Skeletal muscle tissue (tissue), 3 donors: ENCODE measurements at regions not wholly inside any gene's neighbourhood (a gene's known extent, or its start where the extent isn't known, plus 50 kb on each side); places are given as distances from the start of the nearest gene placed in this dataset.

Source experiments
- H3K27ac ChIP-seq: one replicate; pipeline ENCODE4 v1.7.0; 2013; ENCODE audit warnings: mild to moderate bottlenecking, low read depth, low read length, inconsistent platforms
- H3K27me3 ChIP-seq, 3 donors: one replicate each; pipeline ENCODE4 v1.7.0; 2013; ENCODE audit warnings: low read length in 3 of 3; ENCODE audit not compliant: control insufficient read depth in 3 of 3, insufficient read depth in 3 of 3
- H3K36me3 ChIP-seq, 3 donors: one replicate each; pipeline ENCODE4 v1.7.0; 2013; ENCODE audit warnings: low read length in 3 of 3; ENCODE audit not compliant: control insufficient read depth in 3 of 3, insufficient read depth in 3 of 3
- H3K4me1 ChIP-seq, 3 donors: one replicate each; pipeline ENCODE4 v1.7.0; 2013; ENCODE audit warnings: low read length in 3 of 3, mild to moderate bottlenecking in 3 of 3; ENCODE audit not compliant: control insufficient read depth in 3 of 3, insufficient read depth in 3 of 3
- H3K4me3 ChIP-seq, 3 donors: one replicate each; pipeline ENCODE4 v1.7.0; 2013; ENCODE audit warnings: low read length in 3 of 3
- H3K9ac ChIP-seq, 3 donors: one replicate each; pipeline ENCODE4 v1.7.0; 2013; ENCODE audit warnings: low read length in 3 of 3, mild to moderate bottlenecking in 3 of 3, moderate library complexity in 2 of 3, low read depth in 1 of 3
- H3K9me3 ChIP-seq, 3 donors: one replicate each; pipeline ENCODE4 v1.7.0; 2013; ENCODE audit warnings: low read length in 3 of 3; ENCODE audit not compliant: control insufficient read depth in 3 of 3
- donor health status: Osteomylitis.

DNA sequence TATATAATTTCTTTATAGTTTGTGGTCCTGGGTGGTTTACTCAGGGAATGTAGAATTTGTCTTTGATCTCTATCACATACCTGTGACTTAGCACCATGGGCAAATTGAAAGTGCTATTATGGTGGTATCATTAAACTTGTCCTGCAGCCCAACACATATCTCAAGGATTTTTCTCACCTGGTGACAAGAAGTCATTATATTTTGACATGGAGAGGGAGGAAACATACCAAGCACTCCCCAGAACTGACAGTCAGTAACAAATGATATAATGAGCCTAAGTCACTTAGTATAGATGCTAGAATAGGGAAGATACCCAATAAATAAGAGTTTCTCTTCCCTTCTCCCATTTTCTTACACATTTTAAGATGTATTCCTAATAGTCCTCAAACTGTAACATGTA lies 805.5 kb upstream of the KIF2B start:
- H3K9ac ChIP-seq, result no peak overlapping the region
- H3K4me1 ChIP-seq, result no peaks in the 10 kb centered on the region
- no peak overlapping the region for H3K4me3 ChIP-seq
- H3K27me3 ChIP-seq, result no peaks in the 10 kb centered on the region
- H3K36me3 ChIP-seq, result no peaks in the 10 kb centered on the region
- no peak overlapping the region for H3K27ac ChIP-seq
- H3K9me3 ChIP-seq, result no peaks in the 10 kb centered on the region

GRCh38 chr17:53016085-53016484 lies 806.6 kb upstream of the KIF2B start:
- no peak overlapping the region for H3K4me3 ChIP-seq
- no peaks in the 10 kb centered on the region for H3K27me3 ChIP-seq
- H3K36me3 ChIP-seq, result no peaks in the 10 kb centered on the region
- H3K9me3 ChIP-seq, result no peaks in the 10 kb centered on the region
- H3K9ac ChIP-seq, result no peak overlapping the region
- no peak overlapping the region for H3K27ac ChIP-seq
- H3K4me1 ChIP-seq, result no peaks in the 10 kb centered on the region

DNA sequence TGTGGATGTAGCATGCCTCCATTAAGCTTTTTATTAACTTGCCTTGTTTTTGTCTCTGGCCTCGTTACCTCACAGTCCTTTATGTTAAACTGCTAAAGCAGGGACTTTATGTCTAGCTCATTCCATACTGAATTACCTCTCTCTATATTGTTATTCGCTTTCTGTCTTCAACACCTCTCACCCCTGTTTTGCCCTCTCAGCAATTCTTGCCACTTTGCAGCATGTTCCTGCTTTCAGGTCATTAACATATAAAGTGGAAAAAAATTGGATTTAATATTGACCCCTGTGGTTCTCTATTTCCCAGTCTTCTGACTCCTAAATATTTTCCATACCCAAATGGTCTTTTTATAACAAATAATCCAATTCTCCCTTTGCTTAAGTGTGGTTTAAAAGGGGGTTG lies 810.4 kb upstream of the KIF2B start:
- Histone ChIP-seq H3K4me1 (no peaks in the 10 kb centered on the region), H3K4me3 (no peak overlapping the region), H3K27ac (no peak overlapping the region), H3K27me3 (no peaks in the 10 kb centered on the region), H3K9ac (no peak overlapping the region), H3K36me3 (no peaks in the 10 kb centered on the region), H3K9me3 (no peaks in the 10 kb centered on the region)

DNA sequence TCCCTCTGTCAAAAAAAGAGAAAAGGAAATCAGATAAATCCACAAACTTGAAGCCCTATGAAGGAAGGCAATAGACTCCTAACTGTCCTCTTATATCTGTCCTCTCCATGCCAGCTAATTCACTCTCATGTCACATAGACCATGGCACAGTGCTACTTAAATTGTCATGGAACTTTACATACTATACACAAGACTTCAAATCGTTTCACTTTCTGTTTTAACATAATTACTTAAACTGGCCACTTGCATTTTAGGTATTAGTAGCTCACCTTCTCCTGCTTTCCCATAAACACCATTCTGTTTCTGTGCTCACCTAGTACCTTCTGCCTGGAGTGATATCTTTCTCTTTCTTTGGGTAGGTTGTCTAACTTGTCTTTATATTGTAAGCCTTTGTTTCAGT lies 816.7 kb upstream of the KIF2B start:
- Histone ChIP-seq H3K9me3 (no peaks in the 10 kb centered on the region), H3K27me3 (no peaks in the 10 kb centered on the region), H3K27ac (no peak overlapping the region), H3K4me3 (no peak overlapping the region), H3K36me3 (no peaks in the 10 kb centered on the region), H3K9ac (no peak overlapping the region), H3K4me1 (no peaks in the 10 kb centered on the region)

- H3K4me3 ChIP-seq, result no peak overlapping the region
- no peaks in the 10 kb centered on the region for H3K4me1 ChIP-seq
- H3K36me3 ChIP-seq, result no peaks in the 10 kb centered on the region
- no peak overlapping the region for H3K9ac ChIP-seq
- no peaks in the 10 kb centered on the region for H3K9me3 ChIP-seq
- H3K27ac ChIP-seq, result no peak overlapping the region
- H3K27me3 ChIP-seq, result no peaks in the 10 kb centered on the region
Measured at GRCh38 chr17:53004902-53005301, 817.8 kb upstream of the KIF2B start.

DNA sequence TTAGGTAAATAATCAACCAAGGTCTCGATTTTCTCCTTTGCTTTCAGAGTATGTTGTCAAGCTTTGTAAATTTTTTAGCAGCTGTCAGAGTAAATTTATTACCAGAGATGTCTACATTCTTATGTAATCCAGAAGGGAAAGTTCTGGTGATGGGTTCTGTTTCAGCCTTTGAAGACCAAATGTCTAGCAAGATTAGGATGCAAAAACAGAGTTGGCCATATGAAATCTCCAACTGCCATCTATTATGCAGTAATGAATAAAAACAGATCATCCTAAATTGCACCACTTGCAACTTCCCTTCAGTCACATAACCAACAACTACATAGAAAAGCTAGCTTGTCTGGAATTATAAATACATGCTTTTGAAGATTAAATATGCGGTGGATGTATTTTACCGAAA lies 826.8 kb upstream of the KIF2B start:
- H3K27ac ChIP-seq, result no peak overlapping the region
- H3K9ac ChIP-seq, result no peak overlapping the region
- H3K4me3 ChIP-seq, result no peak overlapping the region
- no peaks in the 10 kb centered on the region for H3K9me3 ChIP-seq
- H3K27me3 ChIP-seq, result no peaks in the 10 kb centered on the region
- no peaks in the 10 kb centered on the region for H3K4me1 ChIP-seq
- no peaks in the 10 kb centered on the region for H3K36me3 ChIP-seq

- no peak overlapping the region for H3K4me3 ChIP-seq
- H3K9me3 ChIP-seq, result no peaks in the 10 kb centered on the region
- no peak overlapping the region for H3K27ac ChIP-seq
- H3K27me3 ChIP-seq, result no peaks in the 10 kb centered on the region
- H3K36me3 ChIP-seq, result no peaks in the 10 kb centered on the region
- no peak overlapping the region for H3K9ac ChIP-seq
- H3K4me1 ChIP-seq, result no peaks in the 10 kb centered on the region
Measured at GRCh38 chr17:52995147-52995546, 827.6 kb upstream of the KIF2B start.

- Histone ChIP-seq H3K4me3 (no peak overlapping the region), H3K9ac (no peak overlapping the region), H3K27me3 (no peaks in the 10 kb centered on the region), H3K4me1 (no peaks in the 10 kb centered on the region), H3K27ac (no peak overlapping the region), H3K36me3 (no peaks in the 10 kb centered on the region), H3K9me3 (no peaks in the 10 kb centered on the region)
Measured at GRCh38 chr17:52986056-52986662, 827.6 kb upstream of the CA10 start.

DNA sequence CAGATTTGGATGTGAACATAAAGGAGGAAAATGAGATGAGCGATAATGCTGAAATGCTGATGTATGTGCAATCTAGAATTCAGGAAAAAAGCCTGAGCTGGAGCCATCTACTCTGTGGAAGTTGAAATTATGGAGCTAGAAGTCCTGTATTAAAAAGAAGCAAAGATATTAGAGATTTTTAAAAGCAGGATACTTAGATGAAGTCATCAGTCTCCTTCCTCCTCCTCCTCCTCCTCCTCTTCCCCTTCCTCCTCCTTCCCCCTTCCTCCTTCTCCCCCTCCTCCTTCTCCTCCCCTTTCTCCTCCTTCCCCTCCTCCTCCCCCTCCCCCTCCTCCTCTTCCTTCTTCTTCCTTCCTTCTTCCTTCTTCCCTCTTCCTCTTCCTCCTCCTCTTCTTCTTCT lies 823.8 kb upstream of the CA10 start:
- H3K9me3 ChIP-seq, result no peaks in the 10 kb centered on the region

DNA sequence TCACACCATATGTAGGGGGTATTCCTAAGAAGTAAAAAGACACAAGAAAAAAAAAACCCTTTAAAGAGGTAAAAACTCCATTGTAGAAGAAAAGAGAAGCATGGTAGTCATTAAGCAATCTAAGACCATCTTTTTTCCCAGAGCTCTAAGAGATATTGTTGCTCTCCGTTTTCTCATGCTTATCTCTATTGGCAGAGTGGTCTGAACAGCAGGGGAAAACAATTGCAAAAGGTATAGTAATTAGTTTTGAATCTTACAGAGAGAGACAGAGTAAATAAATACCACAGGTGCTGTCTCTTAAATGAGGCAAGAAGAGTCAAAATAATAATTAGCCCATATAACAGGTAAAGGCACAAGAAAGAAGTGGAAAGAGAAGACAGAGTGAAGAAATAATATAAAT lies 821.4 kb upstream of the CA10 start:
- Histone ChIP-seq H3K4me3 (no peak overlapping the region), H3K4me1 (no peaks in the 10 kb centered on the region), H3K27me3 (no peaks in the 10 kb centered on the region), H3K9me3 (no peaks in the 10 kb centered on the region), H3K9ac (no peak overlapping the region), H3K36me3 (no peaks in the 10 kb centered on the region), H3K27ac (no peak overlapping the region)

More for the DNA sequence above, 823.8 kb upstream of the CA10 start:
- H3K27ac ChIP-seq, result no peak overlapping the region
- H3K27me3 ChIP-seq, result no peaks in the 10 kb centered on the region
- no peaks in the 10 kb centered on the region for H3K4me1 ChIP-seq
- no peaks in the 10 kb centered on the region for H3K36me3 ChIP-seq
- no peak overlapping the region for H3K4me3 ChIP-seq
- no peak overlapping the region for H3K9ac ChIP-seq

DNA sequence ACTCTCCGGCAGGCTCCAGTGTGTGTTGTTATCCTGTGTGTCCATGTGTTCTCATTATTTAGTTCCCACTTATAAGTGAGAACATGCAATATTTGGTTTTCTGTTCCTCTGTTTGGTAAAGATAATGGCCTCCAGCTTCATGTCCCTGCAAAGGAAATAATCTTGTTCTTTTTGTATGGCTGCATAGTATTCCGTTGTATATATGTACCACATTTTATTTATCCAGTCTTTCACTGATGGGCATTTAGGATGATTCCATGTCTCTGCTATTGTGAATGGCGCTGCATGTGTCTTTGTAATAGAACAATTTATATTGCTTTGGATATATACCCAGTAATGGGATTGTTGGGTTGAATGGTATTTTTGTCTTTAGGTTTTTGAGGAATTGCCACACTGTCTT lies 807.3 kb upstream of the CA10 start:
- Histone ChIP-seq H3K27ac (no peak overlapping the region), H3K27me3 (no peaks in the 10 kb centered on the region), H3K36me3 (no peaks in the 10 kb centered on the region), H3K4me3 (no peak overlapping the region), H3K9ac (no peak overlapping the region), H3K4me1 (no peaks in the 10 kb centered on the region), H3K9me3 (no peaks in the 10 kb centered on the region)
